Sigmoid colon (tissue), 4 donors: ENCODE measurements at regions not wholly inside any gene's neighbourhood (a gene's known extent, or its start where the extent isn't known, plus 50 kb on each side); places are given as distances from the start of the nearest gene placed in this dataset.

ENCODE experiments used
- CTCF ChIP-seq, 4 experiments: fragments of 450-650 bp in 3 of 4; fragments of 200-600 bp in 1 of 4; IDR thresholded peaks; one replicate each; pipeline ENCODE4 v1.5.1; 2016 to 2019; ENCODE audit warnings: antibody characterized with exemption in 4 of 4, mild to moderate bottlenecking in 3 of 4, moderate library complexity in 2 of 4
- POLR2A ChIP-seq, 2 donors: fragments of 450-650 bp; IDR thresholded peaks; one replicate each; pipeline ENCODE4 v1.6.1; 2016; ENCODE audit warnings: antibody characterized with exemption in 2 of 2, mild to moderate bottlenecking in 2 of 2, moderate library complexity in 2 of 2
- POLR2AphosphoS5 ChIP-seq, 4 donors: sonication (generic); formaldehyde crosslinking; IDR thresholded peaks; one replicate each; pipeline ENCODE4 v1.6.1; 2017; ENCODE audit warnings: antibody characterized with exemption in 4 of 4

- TF ChIP-seq CTCF (IDR thresholded peaks at IDR 0.05) (no peak), POLR2A (IDR thresholded peaks at IDR 0.05) (no peak), POLR2AphosphoS5 (IDR thresholded peaks at IDR 0.05) (no peak)
Observed at GRCh38 chr13:63090524-63090923, 1674.9 kb upstream of the PCDH20 start.
